GM12892 (cell line): ENCODE measurements at regions not wholly inside any gene's neighbourhood (a gene's known extent, or its start where the extent isn't known, plus 50 kb on each side); places are given as distances from the start of the nearest gene placed in this dataset.

ENCODE experiments used
- POLR2A ChIP-seq: IDR thresholded peaks from 2 replicates; pipeline ENCODE4 v1.6.1; 2011; ENCODE audit warnings: low read depth, low read length, control low read depth
- POLR2AphosphoS5 ChIP-seq: IDR thresholded peaks from 2 replicates; pipeline ENCODE4 v1.6.1; 2011; ENCODE audit warnings: low read depth, low read length, control low read depth

DNA sequence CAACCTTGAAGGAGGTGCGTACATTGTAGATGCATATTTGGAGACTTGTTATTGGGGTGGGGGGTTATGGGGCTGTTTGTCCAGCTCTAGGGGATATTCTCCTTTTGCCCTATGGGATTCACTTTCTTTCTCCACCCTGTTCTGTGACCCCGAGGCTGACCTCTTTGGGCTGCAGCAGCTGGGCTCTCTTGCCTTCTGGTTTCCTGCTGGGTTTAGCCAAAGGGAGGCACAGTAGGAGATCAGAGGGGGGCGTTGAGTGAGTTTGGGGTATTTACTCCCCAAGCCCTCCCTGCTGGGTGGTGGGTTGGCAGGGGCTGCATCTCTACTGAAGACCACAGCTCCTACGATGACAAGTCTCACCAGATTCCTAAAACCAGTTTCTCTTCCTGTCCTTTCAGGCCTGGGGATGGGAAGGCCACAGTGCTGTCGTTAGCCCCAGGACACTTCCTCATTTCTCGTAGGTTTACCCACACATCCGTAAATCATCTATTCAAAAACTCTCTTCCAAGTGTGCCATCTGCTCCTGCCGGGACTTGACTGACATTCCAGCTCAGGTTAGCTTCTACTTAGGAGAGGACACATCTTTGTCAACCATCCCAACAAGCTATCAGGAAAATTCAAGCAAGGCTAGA lies 127.1 kb downstream of the TMEM30B start:
- no peak for TF ChIP-seq POLR2A
- no peak for TF ChIP-seq POLR2AphosphoS5
